GM12878 (cell line): ENCODE measurements at regions not wholly inside any gene's neighbourhood (a gene's known extent, or its start where the extent isn't known, plus 50 kb on each side); places are given as distances from the start of the nearest gene placed in this dataset.
"Not testable (repeated sequence)": the region's sequence is repeated elsewhere in the genome, so short reads cannot be mapped to it uniquely, and the experiment has no call there.

Experiments used
- ATAC-seq: fragments of 200-7000 bp; cut with Tn5 transposase; 3 replicates; pipeline ENCODE4 v1.9.1; 2020; ENCODE audit warnings: mild to moderate bottlenecking, moderate library complexity
- BruUV-seq: library from RNA; stranded (reverse); fragments of 400-500 nt; replicated peaks from 2 replicates; lab custom pipeline; 2021; lab: Mats Ljungman, UMichigan
- CTCF ChIA-PET: fragments of 300-600 bp; sonication (Branson Sonifier 250); formaldehyde crosslinking; extraction: SDS; loops from one replicate; lab custom pipeline; 2021; ENCODE audit warnings: inconsistent platforms; lab: Yijun Ruan, JAX
- POLR2A ChIA-PET: fragments of 350-600 bp; formaldehyde crosslinking; extraction: SDS; loops from one replicate; lab custom pipeline; 2021; ENCODE audit warnings: inconsistent platforms; lab: Charles Lee
- RAD21 ChIA-PET: fragments of 300-600 bp; sonication (Branson Sonifier 250); formaldehyde crosslinking; loops from one replicate; lab custom pipeline; 2023; ENCODE audit warnings: antibody characterized with exemption; ENCODE audit not compliant: unreplicated experiment; lab: Charles Lee
- SMC1A ChIA-PET: fragments of 300-600 bp; sonication (Branson Sonifier 250); formaldehyde crosslinking; loops from one replicate; lab custom pipeline; 2023; ENCODE audit not compliant: unreplicated experiment, uncharacterized antibody; lab: Charles Lee
- DNase-seq: peaks from one replicate; pipeline ENCODE4 v3.0.0-alpha.2; 2011; ENCODE audit warnings: low read depth, low spot score
- FAIRE-seq: peaks from 3 replicates; lab custom pipeline; 2011; peaks lifted over from hg19 to GRCh38; lab: Jason Lieb, UNC
- H2AFZ ChIP-seq: 2 replicates; pipeline ENCODE4 v1.6.0; 2011; ENCODE audit warnings: low read depth, low read length, control low read depth; ENCODE audit not compliant: control insufficient read depth
- H3K27ac ChIP-seq: 2 replicates; pipeline ENCODE4 v1.5.1; 2011; ENCODE audit warnings: control low read depth; ENCODE audit not compliant: control insufficient read depth, insufficient read depth
- H3K27me3 ChIP-seq, 2 experiments: replicated peaks in 1 of 2; 2 replicates each; pipeline versions ENCODE4 v1.6.0 to v1.6.1; 2011; ENCODE audit warnings: low read length in 1 of 2; ENCODE audit not compliant: control insufficient read depth in 2 of 2, insufficient read depth in 2 of 2
- H3K36me3 ChIP-seq, 2 experiments: 2 replicates each; pipeline ENCODE4 v1.5.1; 2011; ENCODE audit warnings: low read length in 1 of 2; ENCODE audit not compliant: control insufficient read depth in 2 of 2, insufficient read depth in 2 of 2
- H3K4me1 ChIP-seq: 2 replicates; pipeline ENCODE4 v1.6.1; 2011; ENCODE audit warnings: mild to moderate bottlenecking, low read length, moderate library complexity, mixed read lengths; ENCODE audit not compliant: control insufficient read depth, insufficient read depth
- H3K4me2 ChIP-seq: 2 replicates; pipeline ENCODE4 v1.6.0; 2011; ENCODE audit warnings: control low read depth; ENCODE audit not compliant: control insufficient read depth, insufficient read depth
- H3K4me3 ChIP-seq: fragments of 200-600 bp; sonication (generic); 2 replicates; pipeline ENCODE4 v1.5.1; 2016
- H3K79me2 ChIP-seq: 2 replicates; pipeline ENCODE4 v1.6.0; 2011; ENCODE audit warnings: low read length; ENCODE audit not compliant: control insufficient read depth, insufficient read depth
- H3K9ac ChIP-seq: 2 replicates; pipeline ENCODE4 v1.8.0; 2011; ENCODE audit warnings: low read length, control low read depth, mixed read lengths; ENCODE audit not compliant: control insufficient read depth, insufficient read depth
- H3K9me3 ChIP-seq: replicated peaks from 3 replicates; pipeline ENCODE4 v1.5.1; 2011; ENCODE audit warnings: mild to moderate bottlenecking, low read length; ENCODE audit not compliant: control insufficient read depth, insufficient read depth
- H4K20me1 ChIP-seq: 2 replicates; pipeline ENCODE4 v1.6.0; 2011; ENCODE audit not compliant: control insufficient read depth, insufficient read depth
- FOXK2 ChIP-seq: fragments of 450-650 bp; IDR thresholded peaks from 2 replicates; pipeline ENCODE4 v1.6.1; 2017; ENCODE audit warnings: mild to moderate bottlenecking, moderate library complexity
- HCFC1 ChIP-seq: fragments of 150-350 bp; IDR thresholded peaks from 2 replicates; pipeline ENCODE4 v1.6.1; 2014; ENCODE audit warnings: low read length
- IRF3 ChIP-seq: fragments of 450-650 bp; IDR thresholded peaks from 2 replicates; pipeline ENCODE4 v1.6.1; 2014; ENCODE audit warnings: mild to moderate bottlenecking
- RB1 ChIP-seq: fragments of 450-650 bp; formaldehyde crosslinking; IDR thresholded peaks from 2 replicates; pipeline ENCODE4 v1.6.1; 2017; ENCODE audit warnings: mild to moderate bottlenecking, borderline replicate concordance
- SUZ12 ChIP-seq: fragments of 200-600 bp; sonication (generic); IDR thresholded peaks from one replicate; pipeline ENCODE4 v1.6.1; 2018; ENCODE audit warnings: antibody characterized with exemption, mild to moderate bottlenecking; ENCODE audit not compliant: unreplicated experiment
- ZNF274 ChIP-seq: IDR thresholded peaks from one replicate; pipeline ENCODE4 v1.8.0; 2011; ENCODE audit not compliant: insufficient read length, insufficient read depth
- WGBS: methylation state at CpG from one replicate; pipeline ENCODE4 v1.1.6; 2016; ENCODE audit warnings: low lambda C conversion rate; ENCODE audit not compliant: insufficient replicate concordance, insufficient coverage; ENCODE audit errors: missing lambda C conversion rate; 5-methylcytosine and 5-hydroxymethylcytosine counted together
- in situ Hi-C: fragments of 300-500 bp; cut with MboI; formaldehyde crosslinking; loops from 9 replicates; pipeline ENCODE4 v1.14.3; 2018; ENCODE audit warnings: mixed read lengths
- intact Hi-C: fragments of 100-400 bp; cut with micrococcal nuclease; formaldehyde crosslinking; loops from one replicate; pipeline ENCODE4 v1.14.2; 2022; ENCODE audit not compliant: unreplicated experiment

- Histone ChIP-seq H3K27ac (no peak overlapping the region), H3K4me1 (no peaks in the 10 kb centered on the region), H3K9ac (no peak overlapping the region), H3K9me3 (no peaks in the 10 kb centered on the region), H3K79me2 (no peaks in the 10 kb centered on the region), H3K36me3 (no peaks in the 10 kb centered on the region), H3K4me3 (no peak overlapping the region), H4K20me1 (no peaks in the 10 kb centered on the region), H3K4me2 (no peak overlapping the region), H3K27me3 (no peaks in the 10 kb centered on the region; a peak in 1 of 4 replicates), H2AFZ (no peak overlapping the region)
- BruUV-seq: no TSS peak
- TF ChIP-seq IRF3: no peak
- no peak for TF ChIP-seq FOXK2
- no peak for TF ChIP-seq ZNF274
- TF ChIP-seq RB1: no peak
- TF ChIP-seq HCFC1: no peak
- no peak for TF ChIP-seq SUZ12
- RAD21 ChIA-PET: no interaction called here
- 2% methylated on average over 2 of the region's 2 CpGs for WGBS
- in situ Hi-C loops (no loop called here), intact Hi-C loops (loop anchor here (5.0 to 10.0 kb wide), 3 partner anchors 479 to 721 kb away; no protein-coding TSS in a partner anchor)
- ATAC-seq (no peak), DNase-seq (no peak), FAIRE-seq (no peak)
- CTCF ChIA-PET: interaction anchor here (0.9 to 1.3 kb wide), 6 partner anchors 9 to 657 kb away, joined by 3 to 11 read pairs (median 3); no protein-coding TSS in a partner anchor
- POLR2A ChIA-PET: no interaction called here
- SMC1A ChIA-PET: interaction anchor here (1.5 kb wide), 1 partner anchor 8 kb away, joined by 5 read pairs; no protein-coding TSS in a partner anchor
Observed at GRCh38 chr1:79496129-79496528, 489.6 kb upstream of the ADGRL4 start.

DNA sequence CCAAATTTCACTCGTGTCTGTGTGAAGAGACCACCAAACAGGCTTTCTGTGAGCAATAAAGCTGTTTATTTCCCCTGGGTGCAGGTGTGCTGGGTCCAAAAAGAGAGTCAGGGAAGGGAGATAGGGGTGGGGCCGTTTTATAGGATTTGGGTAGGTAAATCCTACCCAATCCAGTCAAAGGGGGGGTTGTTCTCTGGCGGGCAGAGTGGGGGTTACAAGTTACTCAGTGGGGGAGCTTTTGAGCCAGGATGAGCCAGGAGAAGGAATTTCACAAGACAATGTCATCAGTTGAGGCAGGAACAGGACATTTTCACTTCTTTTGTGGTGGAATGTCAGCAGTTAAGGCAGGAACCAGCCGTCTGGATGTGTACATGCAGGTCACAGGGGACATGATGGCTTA lies 487.2 kb upstream of the ADGRL4 start:
- H3K27ac ChIP-seq, POLR2A ChIA-PET, BruUV-seq, H3K4me1 ChIP-seq, H3K9me3 ChIP-seq, H3K9ac ChIP-seq, CTCF ChIA-PET, H3K4me3 ChIP-seq, H2AFZ ChIP-seq, H3K27me3 ChIP-seq, H4K20me1 ChIP-seq, FAIRE-seq, H3K79me2 ChIP-seq, RAD21 ChIA-PET, H3K4me2 ChIP-seq, DNase-seq, in situ Hi-C loops, H3K36me3 ChIP-seq, ATAC-seq: not testable (repeated sequence)
- SMC1A ChIA-PET: interaction anchor here (0.6 kb wide), 1 partner anchor 8 kb away, joined by 3 read pairs; no protein-coding TSS in a partner anchor
- intact Hi-C loops: loop anchor here (10.0 kb wide), 2 partner anchors 481 to 671 kb away; no protein-coding TSS in a partner anchor
- WGBS: 2% methylated on average over 4 of the region's 4 CpGs

- FAIRE-seq, H3K9ac ChIP-seq, H3K79me2 ChIP-seq, DNase-seq, H3K36me3 ChIP-seq, H3K4me1 ChIP-seq, H3K27me3 ChIP-seq, in situ Hi-C loops, H3K4me2 ChIP-seq, POLR2A ChIA-PET, H3K4me3 ChIP-seq, H3K9me3 ChIP-seq, H3K27ac ChIP-seq, RAD21 ChIA-PET, BruUV-seq, H2AFZ ChIP-seq, ATAC-seq, H4K20me1 ChIP-seq: not testable (repeated sequence)
- SMC1A ChIA-PET: interaction anchor here (1.4 kb wide), 1 partner anchor 8 kb away, joined by 5 read pairs; no protein-coding TSS in a partner anchor
- WGBS: 3% methylated on average over 4 of the region's 4 CpGs
- CTCF ChIA-PET: interaction anchor here (3.3 kb wide), 1 partner anchor 8 kb away, joined by 11 read pairs; no protein-coding TSS in a partner anchor
- intact Hi-C loops: loop anchor here (10.0 kb wide), 2 partner anchors 234 to 654 kb away; no protein-coding TSS in a partner anchor
Observed at GRCh38 chr1:79488572-79489121, 482.1 kb upstream of the ADGRL4 start.
